ENCODE measurements at regions not wholly inside any gene's neighbourhood (a gene's known extent, or its start where the extent isn't known, plus 50 kb on each side); places are given as distances from the start of the nearest gene placed in this dataset.
"Not testable (repeated sequence)": the region's sequence is repeated elsewhere in the genome, so short reads cannot be mapped to it uniquely, and the experiment has no call there.

DNA sequence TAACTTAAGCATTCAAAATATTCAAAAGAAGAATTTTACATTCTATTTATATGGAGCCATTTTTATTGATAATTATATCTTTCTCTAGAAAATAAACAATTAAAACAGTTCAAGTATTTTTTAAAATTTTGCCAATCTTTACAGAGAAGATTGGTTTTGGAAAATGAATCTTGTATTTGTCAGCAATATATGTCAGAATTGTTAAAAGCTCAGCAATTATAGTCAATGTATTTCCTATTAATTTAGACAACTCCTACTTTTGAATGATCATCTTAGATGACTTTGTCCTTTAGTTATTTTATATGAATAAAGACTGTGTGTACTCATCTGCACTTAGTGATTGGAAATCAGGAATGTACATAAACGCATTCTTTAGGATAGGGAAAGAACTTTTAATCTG lies 223.9 kb upstream of the MAD2L1 start:
- no peak for DNase-seq

GRCh38 chr4:120286813-120287212 lies 220.2 kb upstream of the MAD2L1 start:
- no peak for DNase-seq

DNA sequence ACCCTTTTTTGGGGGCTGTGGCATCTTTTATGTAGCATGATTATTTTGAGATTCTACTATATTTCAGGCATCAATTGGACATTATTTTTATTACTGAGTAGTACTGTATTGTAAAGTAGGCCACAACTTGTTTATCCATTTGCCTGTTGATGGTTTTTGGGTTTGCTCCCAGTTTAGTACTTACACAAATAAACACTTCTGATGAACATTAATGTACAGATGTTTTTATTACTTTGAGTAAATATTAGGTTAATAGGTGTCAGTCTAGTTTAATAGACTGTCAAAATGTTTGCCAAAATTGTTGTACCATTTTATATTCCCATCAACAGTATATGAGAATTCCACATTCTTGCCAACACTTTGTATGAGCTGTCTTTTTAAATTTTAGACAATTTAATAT lies 214.9 kb upstream of the MAD2L1 start:
- no peak for DNase-seq

- DNase-seq, result no peak
These were observed 210.7 kb upstream of the MAD2L1 start for GRCh38 chr4:120277391-120277790.

- no peak for DNase-seq
These were observed 200.0 kb upstream of the MAD2L1 start for GRCh38 chr4:120266602-120267001.

DNA sequence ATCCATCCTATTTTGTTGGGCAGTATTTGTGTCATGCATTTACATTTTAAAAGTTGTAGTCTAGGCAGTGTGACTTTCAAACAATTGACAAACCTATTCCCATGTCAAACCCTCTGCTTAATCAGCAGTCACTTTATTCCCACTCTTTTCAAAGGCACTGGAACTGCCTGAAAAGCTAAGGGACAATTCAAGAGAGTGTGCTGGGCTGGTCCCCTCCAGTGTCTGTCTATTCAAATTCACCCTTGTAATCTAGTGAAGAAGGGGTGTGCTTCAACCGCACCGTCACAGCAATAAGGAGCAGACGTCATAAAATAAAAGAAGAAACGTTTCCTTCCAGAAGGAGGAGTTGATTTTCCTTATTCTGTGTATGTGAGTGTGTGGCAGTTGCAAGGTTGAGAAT lies 197.0 kb upstream of the MAD2L1 start:
- no peak for DNase-seq

DNA sequence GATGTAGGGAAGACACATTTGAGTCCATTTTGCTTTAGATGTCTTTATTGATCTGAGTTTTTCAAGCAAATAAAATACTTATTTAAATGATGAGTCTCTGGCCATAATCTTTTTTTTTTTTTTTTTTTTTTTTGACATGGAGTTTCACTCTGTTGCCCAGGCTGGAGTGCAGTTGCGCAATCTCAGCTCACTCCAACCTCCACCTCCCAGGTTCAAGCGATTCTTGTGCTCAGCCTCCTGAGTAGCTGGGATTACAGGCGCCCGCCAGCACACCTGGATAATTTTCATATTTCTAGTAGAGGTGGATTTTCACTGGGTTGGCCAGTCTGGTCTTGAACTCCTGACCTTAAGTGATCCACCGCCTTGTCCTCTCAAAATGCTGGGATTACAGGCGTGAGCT lies 194.5 kb upstream of the MAD2L1 start:
- no peak for DNase-seq

DNA sequence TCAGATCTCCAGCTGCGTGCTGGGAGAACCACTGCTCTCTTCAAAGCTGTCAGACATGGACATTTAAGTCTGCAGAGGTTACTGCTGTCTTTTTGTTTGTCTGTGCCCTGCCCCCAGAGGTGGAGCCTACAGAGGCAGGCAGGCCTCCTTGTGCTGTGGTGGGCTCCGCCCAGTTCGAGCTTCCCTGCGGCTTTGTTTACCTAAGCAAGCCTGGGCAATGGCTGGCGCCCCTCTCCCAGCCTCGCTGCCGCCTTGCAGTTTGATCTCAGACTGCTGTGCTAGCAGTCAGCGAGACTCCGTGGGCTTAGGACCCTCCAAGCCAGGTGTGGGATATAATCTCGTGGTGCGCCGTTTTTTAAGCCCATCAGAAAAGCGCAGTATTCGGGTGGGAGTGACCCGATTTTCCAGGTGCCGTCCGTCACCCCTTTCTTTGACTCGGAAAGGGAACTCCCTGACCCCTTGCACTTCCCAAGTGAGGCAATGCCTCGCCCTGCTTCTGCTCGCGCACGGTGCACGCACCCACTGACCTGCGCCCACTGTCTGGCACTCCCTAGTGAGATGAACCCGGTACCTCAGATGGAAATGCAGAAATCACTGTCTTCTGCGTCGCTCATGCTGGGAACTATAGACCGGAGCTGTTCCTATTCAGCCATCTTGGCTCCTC lies 189.6 kb upstream of the MAD2L1 start:
- DNase-seq, result not testable (repeated sequence)

DNA sequence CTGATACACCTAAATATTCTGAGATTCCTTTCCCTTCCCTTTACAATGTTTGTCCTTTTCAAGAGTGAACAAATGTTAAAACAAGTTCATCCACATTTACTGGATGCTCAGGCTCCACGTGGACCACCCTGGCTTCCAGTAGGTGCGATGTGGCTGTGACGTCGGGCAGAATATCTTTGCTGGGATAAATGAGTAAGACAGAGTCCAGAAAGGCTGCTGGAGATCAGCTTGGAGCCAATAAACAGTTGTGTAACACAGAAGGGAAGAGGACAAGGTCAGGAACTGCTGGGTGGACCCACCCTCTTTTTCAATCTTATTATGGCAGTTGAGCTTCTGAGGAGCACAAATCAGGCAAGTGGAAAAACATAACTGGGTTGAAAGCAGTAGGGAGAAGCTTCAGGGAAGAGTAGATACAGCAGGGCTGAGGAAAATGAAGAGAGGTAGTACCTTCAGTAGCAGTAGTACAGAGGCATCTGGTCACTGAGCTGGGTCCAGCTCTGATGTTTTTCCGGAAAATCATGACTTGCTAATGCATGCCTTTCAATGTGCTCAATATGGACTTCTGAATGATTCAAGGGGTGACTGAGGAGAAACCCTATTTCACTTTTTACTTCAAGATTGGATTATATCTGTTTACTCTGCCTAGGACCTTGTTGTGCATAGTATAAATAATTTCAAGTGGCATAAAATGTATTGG lies 171.8 kb upstream of the MAD2L1 start:
- no peak for DNase-seq

GRCh38 chr4:120236873-120237272 lies 170.2 kb upstream of the MAD2L1 start:
- DNase-seq, result no peak

- no peak for DNase-seq
These were observed 165.4 kb upstream of the MAD2L1 start for GRCh38 chr4:120232050-120232449.

DNA sequence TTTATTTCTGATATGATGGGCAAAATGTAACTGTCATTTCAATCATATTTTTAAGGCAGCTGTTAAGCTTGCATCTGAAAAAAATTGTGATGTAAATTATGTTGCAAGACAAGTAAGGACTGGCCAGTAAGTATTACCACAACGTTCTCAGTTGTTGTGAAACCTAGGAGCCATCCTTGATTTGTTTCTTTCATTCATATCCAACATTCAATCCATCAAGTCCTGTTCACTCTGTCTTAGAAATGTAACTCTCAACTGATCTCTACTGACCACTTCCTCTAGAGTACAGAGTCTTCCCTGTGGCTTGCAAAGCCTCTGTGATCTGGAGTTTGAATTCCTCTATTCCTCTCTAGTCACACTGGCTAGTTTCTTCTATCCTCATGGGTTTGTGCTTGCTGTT lies 161.4 kb upstream of the MAD2L1 start:
- DNase-seq, result peak; percentile 6

GRCh38 chr4:120227554-120227953 lies 160.9 kb upstream of the MAD2L1 start:
- no peak for DNase-seq

GRCh38 chr4:120225527-120225926 lies 158.9 kb upstream of the MAD2L1 start:
- DNase-seq, result no peak

GRCh38 chr4:120218981-120219380 lies 152.3 kb upstream of the MAD2L1 start:
- no peak for DNase-seq

DNA sequence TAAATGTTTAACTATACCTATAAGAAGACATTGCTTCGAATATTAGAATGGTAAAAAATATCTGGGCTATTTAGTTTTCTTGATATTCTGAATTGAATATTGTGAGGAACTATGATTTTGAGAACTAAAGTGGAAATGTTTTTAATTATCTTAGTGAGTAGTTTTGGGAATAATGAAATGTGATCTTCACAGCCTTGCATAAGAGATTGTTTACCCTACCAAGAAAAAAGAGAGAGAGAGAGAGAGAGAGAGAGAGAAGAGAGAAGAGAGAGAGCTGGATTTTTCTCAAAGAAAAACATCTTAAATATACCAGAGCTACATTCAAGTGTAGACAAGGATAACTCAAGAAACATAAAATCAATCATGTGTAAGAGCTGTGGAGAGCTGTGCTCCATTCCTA lies 148.7 kb upstream of the MAD2L1 start:
- DNase-seq, result no peak

DNA sequence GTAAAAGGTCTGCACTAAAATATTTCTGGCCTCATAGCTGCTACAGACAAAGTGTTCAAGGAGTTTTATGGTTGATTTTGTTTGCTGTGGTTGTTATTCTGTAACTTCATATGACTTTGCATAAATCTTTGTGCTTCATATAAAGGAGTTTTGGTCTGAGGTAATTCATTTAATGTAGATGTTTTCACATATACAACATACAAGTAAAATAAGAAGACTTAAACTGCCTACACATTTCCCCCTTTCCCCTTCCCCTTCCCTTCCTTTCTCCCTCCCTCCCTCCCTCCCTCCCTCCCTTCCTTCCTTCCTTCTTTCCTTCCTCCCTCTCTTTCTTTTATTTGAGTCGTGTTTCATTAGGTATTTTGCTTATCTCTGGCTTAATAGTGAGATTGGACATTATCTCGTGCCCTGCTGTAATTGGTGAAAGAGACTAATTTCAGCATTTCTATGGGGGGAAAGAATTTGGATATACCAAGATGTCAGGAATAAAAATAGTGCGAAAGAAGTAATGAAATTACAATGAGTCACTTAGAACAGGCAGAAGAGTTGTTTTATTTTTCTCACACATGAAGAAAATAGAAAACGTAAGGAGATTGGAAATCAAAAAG lies 144.9 kb upstream of the MAD2L1 start:
- DNase-seq, result no peak

DNA sequence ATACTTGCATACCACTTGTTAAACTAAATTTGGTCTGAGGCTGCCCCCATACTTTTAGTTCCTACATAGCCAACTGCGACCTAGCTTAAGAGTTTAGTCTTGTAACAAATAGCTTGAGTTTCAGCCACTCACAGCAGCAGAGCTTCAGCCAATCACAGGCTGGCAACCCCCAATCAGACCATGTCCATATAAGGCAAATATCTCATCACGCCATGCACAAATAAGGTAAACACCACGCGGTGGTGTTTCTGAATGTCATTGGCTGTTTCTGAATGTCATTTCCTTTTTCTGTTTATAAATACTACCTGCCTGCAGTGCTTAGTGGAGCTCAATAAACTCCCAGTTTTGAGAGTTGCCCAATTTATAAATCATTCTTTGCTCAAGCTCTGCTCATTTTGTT lies 143.1 kb upstream of the MAD2L1 start:
- DNase-seq, result no peak

DNA sequence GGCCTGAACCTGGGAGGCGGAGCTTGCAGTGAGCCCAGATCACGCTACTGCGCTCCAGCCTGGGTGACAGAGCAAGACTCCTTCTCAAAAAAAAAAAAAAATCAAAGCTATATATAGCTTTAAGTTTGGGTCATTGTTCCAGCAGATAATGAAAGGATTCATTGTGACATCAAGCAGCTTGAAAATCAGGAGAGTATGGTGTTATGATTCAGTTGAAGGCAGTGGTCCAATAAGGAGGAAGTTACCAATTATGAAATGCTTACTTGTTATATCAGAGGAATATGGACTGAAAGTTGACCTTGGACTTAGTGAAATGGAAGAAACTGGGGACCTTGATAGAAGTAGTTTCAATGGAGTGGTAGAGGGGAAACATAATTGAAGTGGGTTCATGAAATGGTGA lies 140.4 kb upstream of the MAD2L1 start:
- no peak for DNase-seq

- no peak for DNase-seq
These were observed 135.6 kb upstream of the MAD2L1 start for GRCh38 chr4:120202222-120202621.

DNA sequence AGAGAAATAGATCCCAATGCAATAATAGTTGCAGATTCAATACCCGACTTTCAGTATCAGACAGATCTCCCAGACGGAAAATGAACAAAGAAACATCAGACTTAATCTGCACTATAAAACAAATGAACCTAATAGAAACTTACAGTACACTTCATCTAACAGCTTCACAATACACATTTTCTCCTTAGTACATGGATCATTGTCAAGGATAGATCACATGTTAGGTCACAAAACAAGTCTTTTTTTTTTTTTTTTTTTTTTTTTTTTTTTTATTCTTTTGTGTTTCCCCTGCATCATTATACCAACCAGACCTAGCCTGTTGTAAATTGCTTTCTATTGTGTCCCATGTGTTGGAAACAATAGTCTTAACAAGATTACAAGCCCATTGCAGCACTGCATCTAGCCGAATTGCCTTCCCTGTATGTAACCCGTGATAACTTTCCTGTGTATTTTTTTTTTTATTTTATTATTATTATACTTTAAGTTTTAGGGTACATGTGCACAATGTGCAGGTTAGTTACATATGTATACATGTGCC lies 134.0 kb upstream of the MAD2L1 start:
- not testable (repeated sequence) for DNase-seq

DNA sequence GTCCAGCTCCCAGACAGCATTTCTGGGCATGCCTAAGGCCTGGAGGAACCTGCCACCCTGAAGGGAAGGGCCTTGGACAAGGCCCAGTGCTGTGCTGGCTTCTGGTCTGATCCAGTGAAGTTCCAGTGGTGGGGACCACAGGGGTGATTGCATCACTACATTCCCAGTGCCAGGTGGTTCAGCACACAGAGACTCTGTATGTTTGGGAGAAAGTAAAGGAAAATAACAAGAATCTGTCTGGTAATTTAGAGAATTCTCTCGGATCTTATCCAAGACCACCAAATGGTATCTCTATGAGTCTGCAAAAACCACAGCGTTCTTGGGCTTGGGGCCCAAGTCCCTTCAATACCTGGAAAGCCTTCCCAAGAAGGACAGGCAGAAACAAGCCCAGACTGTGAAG lies 131.8 kb upstream of the MAD2L1 start:
- no peak for DNase-seq

DNA sequence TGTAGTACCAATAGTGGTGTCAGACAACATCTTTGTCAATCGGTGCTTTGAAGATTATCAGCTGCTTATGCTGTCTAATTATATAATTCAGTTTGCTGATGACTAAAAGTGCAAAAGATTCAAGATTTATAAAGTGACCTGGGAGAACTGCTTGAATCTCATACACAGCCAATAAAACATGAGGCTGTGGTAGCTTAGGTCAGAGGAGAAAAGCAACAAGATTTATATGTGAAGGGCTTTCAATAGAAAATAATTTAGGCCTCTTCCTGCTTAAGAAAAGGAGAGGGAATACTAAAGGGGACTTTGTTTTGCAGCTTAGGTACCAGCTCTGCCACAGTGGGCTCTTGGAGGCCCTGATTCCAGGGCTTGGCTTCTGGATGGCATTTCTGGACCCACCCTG lies 111.0 kb upstream of the MAD2L1 start:
- DNase-seq, result no peak

DNA sequence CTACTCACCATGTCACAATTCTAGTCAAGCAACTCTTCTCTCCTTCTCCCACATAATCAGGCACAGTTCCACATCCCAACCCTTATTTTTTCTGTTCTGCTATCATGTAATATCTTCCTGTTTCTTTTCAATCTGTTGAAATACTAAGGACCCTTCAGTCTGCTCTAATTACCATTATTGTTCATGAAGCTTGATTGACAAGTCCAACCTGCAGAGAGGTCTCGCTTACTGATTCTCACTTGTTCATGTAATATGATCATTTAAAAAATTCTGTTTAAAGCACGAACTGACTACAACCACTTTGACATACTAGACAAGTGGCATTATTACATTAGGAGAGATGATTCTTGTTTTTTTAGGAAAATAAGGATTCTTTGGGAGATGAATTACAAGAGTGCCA lies 108.6 kb upstream of the MAD2L1 start:
- DNase-seq, result no peak
